IMR-90 (cell line): ENCODE measurements at regions not wholly inside any gene's neighbourhood (a gene's known extent, or its start where the extent isn't known, plus 50 kb on each side); places are given as distances from the start of the nearest gene placed in this dataset.

Experiments used
- ATAC-seq: fragments of 200-7000 bp; cut with Tn5 transposase; 2 replicates; pipeline ENCODE4 v1.9.1; 2020; ENCODE audit warnings: low read depth, mild to moderate bottlenecking, moderate library complexity
- BruUV-seq: library from RNA; stranded (reverse); fragments of 400-500 nt; replicated peaks from 2 replicates; lab custom pipeline; 2021; lab: Mats Ljungman, UMichigan
- CTCF ChIA-PET: fragments of 300-600 bp; formaldehyde crosslinking; extraction: SDS; loops from one replicate; lab custom pipeline; 2021; ENCODE audit warnings: antibody characterized with exemption; lab: Yijun Ruan, JAX
- POLR2A ChIA-PET: fragments of 300-600 bp; sonication (Branson Sonifier 250); formaldehyde crosslinking; loops from one replicate; lab custom pipeline; 2022; ENCODE audit warnings: antibody characterized with exemption; ENCODE audit not compliant: unreplicated experiment; lab: Charles Lee
- DNase-seq: peaks from one replicate; pipeline ENCODE4 v3.0.0; 2013
- H2AFZ ChIP-seq: replicated peaks from 2 replicates; pipeline ENCODE3; 2013; ENCODE audit warnings: low read length, mild to moderate bottlenecking; ENCODE audit not compliant: poor library complexity
- H2AK5ac ChIP-seq: 2 replicates; pipeline ENCODE4 v1.6.1; 2013; ENCODE audit warnings: low read depth, low read length, inconsistent platforms
- H2AK9ac ChIP-seq: replicated peaks from 2 replicates; pipeline ENCODE3; 2013; ENCODE audit warnings: mild to moderate bottlenecking, low read depth, low read length, moderate library complexity; ENCODE audit not compliant: poor library complexity
- H2BK120ac ChIP-seq: 2 replicates; pipeline ENCODE4 v1.6.1; 2013; ENCODE audit warnings: low read depth, low read length, inconsistent platforms
- H2BK15ac ChIP-seq: 3 replicates; pipeline ENCODE4 v1.6.1; 2013; ENCODE audit warnings: low read depth, low read length, inconsistent platforms
- H2BK20ac ChIP-seq: 2 replicates; pipeline ENCODE4 v1.6.1; 2013; ENCODE audit warnings: low read depth, mild to moderate bottlenecking, inconsistent platforms, low read length, moderate library complexity
- H2BK5ac ChIP-seq: 2 replicates; pipeline ENCODE4 v1.6.1; 2013; ENCODE audit warnings: mild to moderate bottlenecking, low read depth, low read length, inconsistent platforms; ENCODE audit not compliant: poor library complexity, severe bottlenecking
- H3K14ac ChIP-seq: replicated peaks from 2 replicates; pipeline ENCODE4 v1.6.1; 2013; ENCODE audit warnings: low read depth, low read length, inconsistent platforms
- H3K18ac ChIP-seq: 2 replicates; pipeline ENCODE4 v1.6.1; 2013; ENCODE audit warnings: low read depth, low read length, control low read depth
- H3K23ac ChIP-seq: 2 replicates; pipeline ENCODE4 v1.6.1; 2013; ENCODE audit warnings: low read depth, low read length, inconsistent platforms
- H3K27ac ChIP-seq: 2 replicates; pipeline ENCODE4 v1.5.1; 2013; ENCODE audit warnings: mild to moderate bottlenecking, control low read depth, low read length; ENCODE audit not compliant: insufficient read depth
- H3K27me3 ChIP-seq: 2 replicates; pipeline ENCODE4 v1.6.1; 2013; ENCODE audit warnings: low read length; ENCODE audit not compliant: control insufficient read depth, insufficient read depth
- H3K36me3 ChIP-seq: 2 replicates; pipeline ENCODE4 v1.6.1; 2013; ENCODE audit warnings: low read length, mixed read lengths; ENCODE audit not compliant: control insufficient read depth, insufficient read depth
- H3K4ac ChIP-seq: 2 replicates; pipeline ENCODE4 v1.6.1; 2013; ENCODE audit warnings: low read depth, low read length, inconsistent platforms
- H3K4me1 ChIP-seq: 2 replicates; pipeline ENCODE4 v1.6.1; 2013; ENCODE audit warnings: low read length, mixed read lengths; ENCODE audit not compliant: control insufficient read depth, insufficient read depth
- H3K4me2 ChIP-seq: 2 replicates; pipeline ENCODE4 v1.6.1; 2013; ENCODE audit warnings: low read depth, mild to moderate bottlenecking, control low read depth, low read length, moderate library complexity
- H3K4me3 ChIP-seq: 2 replicates; pipeline ENCODE4 v1.5.1; 2013; ENCODE audit warnings: low read depth, mild to moderate bottlenecking, control low read depth, low read length, moderate library complexity; ENCODE audit not compliant: insufficient read depth
- H3K56ac ChIP-seq: 2 replicates; pipeline ENCODE4 v1.6.1; 2013; ENCODE audit warnings: low read length, inconsistent platforms; ENCODE audit not compliant: insufficient read depth; ENCODE audit errors: extremely low read depth
- H3K79me1 ChIP-seq, 2 experiments: 2 replicates each; pipeline ENCODE4 v1.6.1; 2013; ENCODE audit warnings: low read length in 2 of 2, inconsistent platforms in 1 of 2, low read depth in 1 of 2
- H3K9ac ChIP-seq: 2 replicates; pipeline ENCODE4 v1.6.1; 2013; ENCODE audit warnings: low read depth, low read length, control low read depth
- H3K9me1 ChIP-seq: 2 replicates; pipeline ENCODE4 v1.6.1; 2013; ENCODE audit warnings: low read length, inconsistent platforms; ENCODE audit not compliant: insufficient read depth
- H3K9me3 ChIP-seq: 2 replicates; pipeline ENCODE4 v1.6.1; 2013; ENCODE audit warnings: low read length; ENCODE audit not compliant: control insufficient read depth, insufficient read depth
- H4K20me1 ChIP-seq: 2 replicates; pipeline ENCODE4 v1.6.1; 2013; ENCODE audit warnings: low read length, inconsistent platforms; ENCODE audit not compliant: insufficient read depth
- H4K5ac ChIP-seq: 2 replicates; pipeline ENCODE4 v1.6.1; 2013; ENCODE audit warnings: mild to moderate bottlenecking, low read depth, low read length, control low read depth
- H4K8ac ChIP-seq, 2 experiments: 2 replicates each; pipeline ENCODE4 v1.6.1; 2013; ENCODE audit warnings: low read depth in 2 of 2, low read length in 2 of 2, control low read depth in 1 of 2, inconsistent platforms in 1 of 2
- H4K91ac ChIP-seq: 2 replicates; pipeline ENCODE4 v1.6.1; 2013; ENCODE audit warnings: low read depth, low read length, inconsistent platforms; ENCODE audit not compliant: insufficient read depth
- ELK1 ChIP-seq: fragments of 150-350 bp; IDR thresholded peaks from 2 replicates; pipeline ENCODE4 v1.6.1; 2016; ENCODE audit warnings: low read depth, mild to moderate bottlenecking, low read length, moderate library complexity, borderline replicate concordance
- RAD21 ChIP-seq: IDR thresholded peaks from 2 replicates; pipeline ENCODE4 v1.6.1; 2012; ENCODE audit warnings: low read length, improper control_type of control experiment
- RCOR1 ChIP-seq: IDR thresholded peaks from 2 replicates; pipeline ENCODE4 v1.6.1; 2012; ENCODE audit warnings: mild to moderate bottlenecking, low read length, improper control_type of control experiment; ENCODE audit not compliant: insufficient replicate concordance
- SMC3 ChIP-seq: fragments of 150-350 bp; IDR thresholded peaks from 2 replicates; pipeline ENCODE4 v1.6.1; 2016; ENCODE audit warnings: low read depth, mild to moderate bottlenecking, antibody characterized with exemption, low read length, moderate library complexity
- USF2 ChIP-seq: fragments of 150-350 bp; IDR thresholded peaks from 2 replicates; pipeline ENCODE4 v1.6.1; 2017; ENCODE audit warnings: mild to moderate bottlenecking, antibody characterized with exemption, low read length, low read depth
- WGBS, 2 experiments: methylation state at CpG; one replicate each; pipeline versions ENCODE4 v1.1.5 to v1.1.7; 2013; ENCODE audit warnings: missing lambda C conversion rate in 2 of 2; ENCODE audit not compliant: insufficient read length in 1 of 2; ENCODE audit errors: extremely low coverage in 2 of 2; 5-methylcytosine and 5-hydroxymethylcytosine counted together
- dilution Hi-C: fragments of 300-500 bp; cut with HindIII; formaldehyde crosslinking; loops from one replicate; pipeline ENCODE4 v1.14.3; 2018; ENCODE audit warnings: low sequenced_read_pairs; ENCODE audit not compliant: unreplicated experiment
- in situ Hi-C: fragments of 300-500 bp; cut with MboI; formaldehyde crosslinking; loops from 3 replicates; pipeline ENCODE4 v1.14.3; 2019; ENCODE audit warnings: low sequenced_read_pairs, inconsistent platforms, mixed read lengths
- intact Hi-C: fragments of 100-400 bp; cut with micrococcal nuclease; formaldehyde crosslinking; loops from 2 replicates; pipeline ENCODE4 v1.10.0; 2022

GRCh38 chr7:1305873-1306272, 73.2 kb downstream of the UNCX start:
- Histone ChIP-seq H3K4ac (no peak overlapping the region), H4K20me1 (no peaks in the 10 kb centered on the region; the same call in 1 of the 2 replicates), H2BK15ac (no peak overlapping the region), H4K8ac (no peak overlapping the region), H3K4me2 (no peak overlapping the region), H3K4me3 (no peak overlapping the region), H3K18ac (no peak overlapping the region), H3K14ac (no peak overlapping the region), H2BK120ac (no peak overlapping the region), H2BK5ac (peak overlapping the region; percentile 26), H3K27me3 (peaks cover 23% of the 10 kb centered on the region), H2AFZ (no peak overlapping the region), H3K36me3 (no peaks in the 10 kb centered on the region), H3K56ac (no peak overlapping the region), H2AK9ac (no peak overlapping the region), H3K27ac (no peak overlapping the region), H2BK20ac (no peak overlapping the region), H4K5ac (no peak overlapping the region), H4K91ac (no peak overlapping the region), H3K4me1 (no peaks in the 10 kb centered on the region), H3K23ac (no peak overlapping the region), H3K9me1 (no peaks in the 10 kb centered on the region), H3K79me1 (no peaks in the 10 kb centered on the region), H2AK5ac (no peak overlapping the region), H3K9me3 (no peaks in the 10 kb centered on the region), H3K9ac (no peak overlapping the region)
- DNase-seq, result no peak
- in situ Hi-C loops (no loop called here), dilution Hi-C loops (no loop called here), intact Hi-C loops (no loop called here)
- BruUV-seq, result no TSS peak
- TF ChIP-seq SMC3 (no peak), RAD21 (no peak), RCOR1 (no peak), ELK1 (no peak), USF2 (no peak)
- ChIA-PET CTCF (no interaction called here), POLR2A (no interaction called here)
- ATAC-seq, result no peak
- WGBS, 2 experiments, result 63 to 100% methylated on average over 1 to 5 of the region's 5 CpGs
